ENCODE measurements at regions not wholly inside any gene's neighbourhood (a gene's known extent, or its start where the extent isn't known, plus 50 kb on each side); places are given as distances from the start of the nearest gene placed in this dataset.

DNA sequence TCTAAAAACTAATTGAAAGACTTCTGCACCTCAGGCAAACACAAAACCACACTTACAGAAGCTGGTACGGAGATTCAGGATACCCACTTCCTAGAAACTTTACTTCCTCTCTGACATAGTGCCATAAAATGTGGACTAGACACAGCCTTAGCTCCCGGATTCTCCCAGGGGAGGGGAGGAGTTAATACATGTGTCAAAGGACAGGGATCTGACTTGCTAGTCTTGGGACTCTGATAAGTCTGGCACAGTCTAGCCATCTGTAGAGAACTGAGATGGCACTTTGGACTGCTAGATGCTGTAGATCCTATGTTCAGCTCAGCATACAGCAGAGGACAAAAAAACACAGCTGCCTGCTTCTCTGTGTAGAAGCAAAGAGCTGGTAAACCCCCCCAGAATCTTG is 769.8 kb upstream of the MIR17HG start:
- DNase-seq (ENCODE audit: extremely low spot score, unreplicated experiment) = no peak
- H3K4me3 Mint-ChIP-seq = no peak overlapping the region
- no peaks in the 10 kb centered on the region for H3K36me3 Mint-ChIP-seq
- H3K27me3 Mint-ChIP-seq = no peaks in the 10 kb centered on the region
- H3K9me3 Mint-ChIP-seq = no peaks in the 10 kb centered on the region
- no peak for TF ChIP-seq CTCF (conservative IDR thresholded peaks at IDR 0.05)
- H3K4me1 Mint-ChIP-seq (ENCODE audit: unreplicated experiment) = no peaks in the 10 kb centered on the region
- no peak overlapping the region for H3K27ac Mint-ChIP-seq

DNA sequence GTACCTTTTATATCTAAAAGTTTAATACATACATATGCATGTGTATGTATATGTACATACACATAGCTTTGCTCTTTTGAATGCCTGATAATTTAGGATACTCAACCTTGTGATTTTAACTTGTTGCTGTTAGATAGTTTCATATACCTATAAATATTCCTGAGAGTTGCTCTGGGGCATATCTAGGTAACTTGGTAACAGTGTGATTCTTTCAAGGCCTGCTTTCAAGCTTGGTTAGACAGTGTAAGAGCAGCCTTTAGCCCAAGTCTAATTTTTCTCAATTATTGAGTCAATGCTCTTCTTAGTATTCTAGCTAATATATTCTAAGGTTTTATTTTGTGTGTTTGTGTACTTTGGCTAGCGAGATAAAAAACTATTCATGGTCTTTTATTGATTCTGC is 762.1 kb upstream of the MIR17HG start:
- Mint-ChIP-seq H3K27me3 (no peaks in the 10 kb centered on the region), H3K4me1 (ENCODE audit: unreplicated experiment) (no peaks in the 10 kb centered on the region), H3K9me3 (no peaks in the 10 kb centered on the region), H3K27ac (no peak overlapping the region), H3K36me3 (no peaks in the 10 kb centered on the region), H3K4me3 (no peak overlapping the region)
- TF ChIP-seq CTCF (conservative IDR thresholded peaks at IDR 0.05) = no peak
- DNase-seq (ENCODE audit: extremely low spot score, unreplicated experiment) = no peak

DNA sequence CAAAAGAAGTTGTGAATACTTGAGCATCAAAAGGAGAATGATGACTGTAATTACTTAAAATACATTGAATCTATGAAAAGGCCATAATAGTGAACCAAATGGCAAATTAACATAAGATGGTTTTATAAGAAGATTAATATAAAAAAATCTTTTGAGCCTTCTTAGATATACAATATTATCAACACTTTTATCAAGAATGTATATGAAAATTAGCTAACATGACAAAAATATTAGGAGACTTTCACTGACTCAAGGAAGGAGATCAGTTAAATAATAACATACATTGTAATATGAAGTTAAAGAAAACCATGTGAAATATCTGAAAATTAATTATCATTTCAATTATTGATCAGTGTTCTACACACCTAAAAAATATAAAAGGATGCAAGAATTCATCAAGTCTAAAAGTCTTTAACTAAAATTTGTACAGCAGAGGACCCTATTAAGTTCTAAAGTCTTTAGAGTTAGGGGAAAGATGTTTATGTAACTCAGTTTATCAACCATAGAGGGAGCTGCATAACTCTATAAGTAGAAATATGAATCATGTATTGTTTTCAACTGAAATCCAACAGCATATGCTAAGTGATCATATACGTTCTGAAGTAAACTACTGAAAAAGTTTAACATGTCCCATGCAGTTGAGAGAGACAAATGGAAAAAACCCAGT is 756.1 kb upstream of the MIR17HG start:
- Mint-ChIP-seq H3K27ac (no peak overlapping the region), H3K4me3 (no peak overlapping the region), H3K36me3 (no peaks in the 10 kb centered on the region), H3K27me3 (no peaks in the 10 kb centered on the region), H3K4me1 (ENCODE audit: unreplicated experiment) (peaks cover 4% of the 10 kb centered on the region), H3K9me3 (peaks cover 8% of the 10 kb centered on the region)
- no peak for TF ChIP-seq CTCF (conservative IDR thresholded peaks at IDR 0.05)
- DNase-seq (ENCODE audit: extremely low spot score, unreplicated experiment) = no peak

GRCh38 chr13:90591927-90592268 is 755.6 kb upstream of the MIR17HG start:
- TF ChIP-seq CTCF (conservative IDR thresholded peaks at IDR 0.05) = no peak
- Mint-ChIP-seq H3K4me1 (ENCODE audit: unreplicated experiment) (peaks cover 4% of the 10 kb centered on the region), H3K4me3 (no peak overlapping the region), H3K27me3 (no peaks in the 10 kb centered on the region), H3K9me3 (peaks cover 8% of the 10 kb centered on the region), H3K27ac (no peak overlapping the region), H3K36me3 (no peaks in the 10 kb centered on the region)
- no peak for DNase-seq (ENCODE audit: extremely low spot score, unreplicated experiment)

- peaks cover 4% of the 10 kb centered on the region for H3K4me1 Mint-ChIP-seq (ENCODE audit: unreplicated experiment)
- H3K27me3 Mint-ChIP-seq = no peaks in the 10 kb centered on the region
- no peak overlapping the region for H3K27ac Mint-ChIP-seq
- H3K4me3 Mint-ChIP-seq = no peak overlapping the region
- no peak for TF ChIP-seq CTCF (conservative IDR thresholded peaks at IDR 0.05)
- peaks cover 8% of the 10 kb centered on the region for H3K9me3 Mint-ChIP-seq
- H3K36me3 Mint-ChIP-seq = no peaks in the 10 kb centered on the region
- DNase-seq (ENCODE audit: extremely low spot score, unreplicated experiment) = no peak
Measured at GRCh38 chr13:90592943-90593342, 754.5 kb upstream of the MIR17HG start.

- TF ChIP-seq CTCF (conservative IDR thresholded peaks at IDR 0.05) = no peak
- no peaks in the 10 kb centered on the region for H3K36me3 Mint-ChIP-seq
- DNase-seq (ENCODE audit: extremely low spot score, unreplicated experiment) = no peak
- H3K4me3 Mint-ChIP-seq = no peak overlapping the region
- no peaks in the 10 kb centered on the region for H3K27me3 Mint-ChIP-seq
- H3K4me1 Mint-ChIP-seq (ENCODE audit: unreplicated experiment) = peaks cover 4% of the 10 kb centered on the region
- H3K27ac Mint-ChIP-seq = no peak overlapping the region
- H3K9me3 Mint-ChIP-seq = peaks cover 11% of the 10 kb centered on the region
Measured at GRCh38 chr13:90594681-90595080, 752.8 kb upstream of the MIR17HG start.

Data from type B pancreatic cell (in vitro differentiated cells).